H9 (cell line): ENCODE measurements at regions not wholly inside any gene's neighbourhood (a gene's known extent, or its start where the extent isn't known, plus 50 kb on each side); places are given as distances from the start of the nearest gene placed in this dataset.

ENCODE experiments used
- DNase-seq: peaks from one replicate; pipeline ENCODE4 v3.0.0-alpha.2; 2017
- H2AFZ ChIP-seq: one replicate; pipeline ENCODE4 v1.6.1; 2013; ENCODE audit warnings: mild to moderate bottlenecking, low read length, control low read depth, moderate library complexity
- H2AK5ac ChIP-seq: 2 replicates; pipeline ENCODE4 v1.6.1; 2013; ENCODE audit warnings: low read length, control low read depth, mixed read lengths; ENCODE audit not compliant: insufficient read length
- H2BK120ac ChIP-seq: one replicate; pipeline ENCODE4 v1.6.1; 2013; ENCODE audit warnings: low read depth, mild to moderate bottlenecking, low read length, control low read depth, inconsistent platforms; ENCODE audit not compliant: poor library complexity, severe bottlenecking
- H2BK12ac ChIP-seq: 2 replicates; pipeline ENCODE4 v1.6.1; 2013; ENCODE audit warnings: low read length, control low read depth, mixed read lengths, low read depth; ENCODE audit not compliant: insufficient read length
- H2BK15ac ChIP-seq: 2 replicates; pipeline ENCODE4 v1.6.1; 2013; ENCODE audit warnings: low read depth, low read length, control low read depth
- H2BK20ac ChIP-seq: one replicate; pipeline ENCODE4 v1.6.1; 2013; ENCODE audit warnings: low read depth, mild to moderate bottlenecking, low read length, control low read depth, inconsistent platforms; ENCODE audit not compliant: poor library complexity, severe bottlenecking
- H2BK5ac ChIP-seq: 2 replicates; pipeline ENCODE4 v1.6.1; 2013; ENCODE audit warnings: low read length, control low read depth, mixed read lengths; ENCODE audit not compliant: insufficient read length
- H3K14ac ChIP-seq: 2 replicates; pipeline ENCODE4 v1.6.1; 2013; ENCODE audit warnings: low read length, control low read depth; ENCODE audit not compliant: insufficient read depth
- H3K18ac ChIP-seq: 2 replicates; pipeline ENCODE4 v1.6.1; 2013; ENCODE audit warnings: low read depth, mild to moderate bottlenecking, mixed read lengths, low read length, control low read depth; ENCODE audit not compliant: insufficient read length
- H3K23ac ChIP-seq: 2 replicates; pipeline ENCODE4 v1.6.1; 2013; ENCODE audit warnings: low read length, control low read depth, mixed read lengths, low read depth; ENCODE audit not compliant: insufficient read length
- H3K23me2 ChIP-seq: 2 replicates; pipeline ENCODE4 v1.6.1; 2013; ENCODE audit warnings: low read depth, mild to moderate bottlenecking, mixed read lengths, low read length, control low read depth; ENCODE audit not compliant: insufficient read length, poor library complexity, severe bottlenecking
- H3K27ac ChIP-seq: 2 replicates; pipeline ENCODE4 v1.5.1; 2013; ENCODE audit warnings: low read length, control low read depth, mixed read lengths, low read depth; ENCODE audit not compliant: insufficient read length
- H3K27me3 ChIP-seq: 2 replicates; pipeline ENCODE4 v1.6.1; 2013; ENCODE audit warnings: low read length, control low read depth, inconsistent platforms; ENCODE audit not compliant: insufficient read depth
- H3K4ac ChIP-seq: 2 replicates; pipeline ENCODE4 v1.6.1; 2013; ENCODE audit warnings: low read depth, mild to moderate bottlenecking, control low read depth, inconsistent platforms, low read length, moderate library complexity
- H3K4me1 ChIP-seq: 2 replicates; pipeline ENCODE4 v1.6.1; 2013; ENCODE audit warnings: low read length, control low read depth, inconsistent platforms; ENCODE audit not compliant: insufficient read depth
- H3K4me2 ChIP-seq: 2 replicates; pipeline ENCODE4 v1.6.1; 2013; ENCODE audit warnings: low read length, control low read depth, mixed read lengths; ENCODE audit not compliant: insufficient read length, insufficient read depth
- H3K56ac ChIP-seq: 2 replicates; pipeline ENCODE4 v1.6.1; 2013; ENCODE audit warnings: low read depth, mild to moderate bottlenecking, mixed read lengths, low read length, control low read depth; ENCODE audit not compliant: insufficient read length
- H3K79me1 ChIP-seq: 2 replicates; pipeline ENCODE4 v1.6.1; 2013; ENCODE audit warnings: low read depth, mild to moderate bottlenecking, moderate library complexity, low read length, control low read depth, inconsistent platforms; ENCODE audit not compliant: insufficient read depth, poor library complexity, severe bottlenecking
- H3K79me2 ChIP-seq: 2 replicates; pipeline ENCODE4 v1.6.1; 2013; ENCODE audit warnings: low read length, control low read depth, inconsistent platforms; ENCODE audit not compliant: insufficient read depth
- H3K9ac ChIP-seq: 2 replicates; pipeline ENCODE4 v1.6.1; 2013; ENCODE audit warnings: low read length, control low read depth, mixed read lengths; ENCODE audit not compliant: insufficient read length; ENCODE audit errors: extremely low read depth
- H3K9me3 ChIP-seq: one replicate; pipeline ENCODE4 v1.6.1; 2013; ENCODE audit warnings: low read depth, low read length, inconsistent platforms; ENCODE audit not compliant: control insufficient read depth
- H3T11ph ChIP-seq: one replicate; pipeline ENCODE4 v1.6.1; 2013; ENCODE audit warnings: mild to moderate bottlenecking, low read length, control low read depth, inconsistent platforms
- H4K20me1 ChIP-seq: one replicate; pipeline ENCODE4 v1.6.1; 2013; ENCODE audit not compliant: control insufficient read depth, insufficient read length, insufficient read depth
- H4K5ac ChIP-seq: 2 replicates; pipeline ENCODE4 v1.6.1; 2013; ENCODE audit warnings: low read depth, mild to moderate bottlenecking, mixed read lengths, low read length, control low read depth; ENCODE audit not compliant: insufficient read length
- H4K8ac ChIP-seq: replicated peaks from 2 replicates; pipeline ENCODE4 v1.6.1; 2013; ENCODE audit warnings: low read length, control low read depth, mixed read lengths, low read depth; ENCODE audit not compliant: insufficient read length
- H4K91ac ChIP-seq: 2 replicates; pipeline ENCODE4 v1.6.1; 2013; ENCODE audit warnings: low read depth, mild to moderate bottlenecking, moderate library complexity, mixed read lengths, low read length, control low read depth; ENCODE audit not compliant: insufficient read length
- H3K27ac Mint-ChIP-seq, 3 experiments: 2 replicates in 2 of 3; 3 replicates in 1 of 3; pipeline ENCODE4 v1.8.0; 2020 to 2021; ENCODE audit warnings: mixed read lengths in 3 of 3, mild to moderate bottlenecking in 1 of 3, moderate library complexity in 1 of 3
- H3K27me3 Mint-ChIP-seq: 2 replicates; pipeline ENCODE4 v1.8.0; 2021; ENCODE audit warnings: low read depth, mild to moderate bottlenecking, moderate library complexity, mixed read lengths
- H3K36me3 Mint-ChIP-seq, 3 experiments: 2 replicates in 2 of 3; 3 replicates in 1 of 3; pipeline ENCODE4 v1.8.0; 2020 to 2021; ENCODE audit warnings: low read depth in 3 of 3, mixed read lengths in 3 of 3; ENCODE audit not compliant: insufficient read depth in 1 of 3
- H3K4me1 Mint-ChIP-seq, 2 experiments: 2 replicates each; pipeline ENCODE4 v1.8.0; 2020; ENCODE audit warnings: mixed read lengths in 2 of 2
- H3K4me3 Mint-ChIP-seq, 2 experiments: 2 replicates in 1 of 2; 3 replicates in 1 of 2; pipeline ENCODE4 v1.8.0; 2020 to 2021; ENCODE audit warnings: mild to moderate bottlenecking in 2 of 2, mixed read lengths in 2 of 2, moderate library complexity in 1 of 2
- H3K9me3 Mint-ChIP-seq, 2 experiments: 2 replicates in 1 of 2; 3 replicates in 1 of 2; pipeline ENCODE4 v1.8.0; 2020; ENCODE audit warnings: mild to moderate bottlenecking in 2 of 2, mixed read lengths in 2 of 2, moderate library complexity in 1 of 2
- CTCF ChIP-seq: fragments of 200-600 bp; sonication (generic); conservative IDR thresholded peaks from 3 replicates; pipeline ENCODE4 v1.8.0; 2021; ENCODE audit warnings: antibody characterized with exemption, mild to moderate bottlenecking
- WGBS: extraction: QIAGEN DNeasy Blood & Tissue Kit; methylation state at CpG from one replicate; pipeline ENCODE4 v1.1.7; 2013; ENCODE audit warnings: missing lambda C conversion rate, low lambda C conversion rate, mixed read lengths; ENCODE audit not compliant: insufficient read length; ENCODE audit errors: extremely low coverage; 5-methylcytosine and 5-hydroxymethylcytosine counted together

- Histone ChIP-seq H4K20me1 (no peaks in the 10 kb centered on the region), H3K4me1 (no peaks in the 10 kb centered on the region), H3K23ac (no peak overlapping the region), H3K14ac (no peak overlapping the region), H3K27ac (no peak overlapping the region), H2AK5ac (no peak overlapping the region), H2BK12ac (no peak overlapping the region), H3T11ph (no peak overlapping the region), H3K56ac (no peak overlapping the region), H4K5ac (no peak overlapping the region), H3K79me2 (no peaks in the 10 kb centered on the region), H2BK5ac (no peak overlapping the region), H2BK15ac (no peak overlapping the region), H3K9me3 (no peaks in the 10 kb centered on the region), H4K91ac (no peak overlapping the region), H2BK20ac (no peak overlapping the region), H3K27me3 (no peaks in the 10 kb centered on the region), H2AFZ (no peak overlapping the region), H4K8ac (no peak overlapping the region), H2BK120ac (no peak overlapping the region), H3K9ac (no peak overlapping the region), H3K23me2 (no peaks in the 10 kb centered on the region), H3K4ac (no peak overlapping the region), H3K4me2 (no peak overlapping the region), H3K18ac (no peak overlapping the region), H3K79me1 (no peaks in the 10 kb centered on the region)
- H3K27ac Mint-ChIP-seq, result no peak overlapping the region
- no peak for TF ChIP-seq CTCF
- WGBS, result no CpG with 5 or more reads among the region's 3 CpGs
- no peak for DNase-seq
- H3K4me1 Mint-ChIP-seq, result peaks cover 10 to 16% of the 10 kb centered on the region in 2 experiments
- H3K9me3 Mint-ChIP-seq, result no peaks in the 10 kb centered on the region
- no peak overlapping the region for H3K4me3 Mint-ChIP-seq
- H3K27me3 Mint-ChIP-seq, result no peaks in the 10 kb centered on the region
- no peaks in the 10 kb centered on the region for H3K36me3 Mint-ChIP-seq
These were observed 461.3 kb downstream of the EBF1 start for GRCh38 chr5:158638396-158638795.
